GM23248 (cell line): ENCODE measurements at regions not wholly inside any gene's neighbourhood (a gene's known extent, or its start where the extent isn't known, plus 50 kb on each side); places are given as distances from the start of the nearest gene placed in this dataset.

Experiments used
- EZH2 ChIP-seq: fragments of 200-600 bp; sonication (generic); IDR thresholded peaks from 2 replicates; pipeline ENCODE4 v1.6.1; 2018; ENCODE audit warnings: antibody characterized with exemption, mild to moderate bottlenecking; ENCODE audit not compliant: insufficient read depth, poor library complexity, severe bottlenecking
- EZH2phosphoT487 ChIP-seq: fragments of 200-600 bp; sonication (generic); IDR thresholded peaks from 2 replicates; pipeline ENCODE4 v1.6.1; 2018; ENCODE audit warnings: antibody characterized with exemption, moderate library complexity, mild to moderate bottlenecking, low read depth; ENCODE audit not compliant: insufficient read depth

DNA sequence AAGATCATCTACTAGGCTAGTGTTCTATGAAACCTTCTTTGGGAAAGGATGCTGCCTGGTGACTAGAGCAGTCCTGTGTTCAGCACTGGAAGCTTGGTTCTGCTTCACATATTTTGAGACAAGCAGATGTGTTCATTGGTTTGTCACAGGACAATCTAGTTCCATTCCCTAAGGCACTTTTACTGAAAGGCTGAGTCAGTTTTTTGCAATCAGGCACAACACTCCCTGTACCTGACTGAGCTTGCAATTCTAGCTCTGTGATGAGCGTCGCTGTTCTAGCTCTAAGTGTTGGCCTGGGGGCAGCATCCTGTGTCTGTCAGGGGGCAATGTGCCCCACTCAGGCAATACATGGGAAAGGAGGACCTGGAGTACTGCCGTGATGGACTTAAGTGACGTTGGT, 144.4 kb downstream of the CAND1 start:
- TF ChIP-seq EZH2phosphoT487 (no peak), EZH2 (no peak)
